WI38 (cell line): ENCODE measurements at regions not wholly inside any gene's neighbourhood (a gene's known extent, or its start where the extent isn't known, plus 50 kb on each side); places are given as distances from the start of the nearest gene placed in this dataset.

Source experiments
- H3K4me3 ChIP-seq: 2 replicates; pipeline ENCODE4 v1.5.1; 2011; ENCODE audit warnings: low read depth, mild to moderate bottlenecking, control low read depth, low read length
- TF ChIP-seq, protein P1 (sequence below): IDR thresholded peaks from 2 replicates; pipeline ENCODE4 v1.5.1; 2012; ENCODE audit warnings: low read depth, mild to moderate bottlenecking, control low read depth, low read length

DNA sequence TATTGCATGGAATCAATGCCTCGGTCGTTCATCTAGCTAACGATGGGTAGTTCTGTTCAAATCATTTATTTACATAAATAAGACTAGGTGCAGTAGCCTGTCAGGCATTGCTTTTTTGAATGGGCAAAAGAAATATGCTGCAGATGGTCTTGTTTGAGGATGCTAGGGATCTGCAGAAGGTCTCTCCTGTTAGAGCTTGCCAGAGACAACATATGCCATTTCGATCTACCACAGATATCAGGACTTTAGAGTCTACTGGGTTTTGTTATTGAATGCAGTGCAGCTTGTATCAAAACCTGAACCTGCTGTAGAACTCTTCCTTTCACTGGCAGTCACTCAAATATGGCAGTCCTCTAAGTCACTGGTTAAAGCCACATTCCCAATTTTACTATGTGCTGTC, 381.1 kb upstream of the CDH10 start:
- TF ChIP-seq, protein P1, sequence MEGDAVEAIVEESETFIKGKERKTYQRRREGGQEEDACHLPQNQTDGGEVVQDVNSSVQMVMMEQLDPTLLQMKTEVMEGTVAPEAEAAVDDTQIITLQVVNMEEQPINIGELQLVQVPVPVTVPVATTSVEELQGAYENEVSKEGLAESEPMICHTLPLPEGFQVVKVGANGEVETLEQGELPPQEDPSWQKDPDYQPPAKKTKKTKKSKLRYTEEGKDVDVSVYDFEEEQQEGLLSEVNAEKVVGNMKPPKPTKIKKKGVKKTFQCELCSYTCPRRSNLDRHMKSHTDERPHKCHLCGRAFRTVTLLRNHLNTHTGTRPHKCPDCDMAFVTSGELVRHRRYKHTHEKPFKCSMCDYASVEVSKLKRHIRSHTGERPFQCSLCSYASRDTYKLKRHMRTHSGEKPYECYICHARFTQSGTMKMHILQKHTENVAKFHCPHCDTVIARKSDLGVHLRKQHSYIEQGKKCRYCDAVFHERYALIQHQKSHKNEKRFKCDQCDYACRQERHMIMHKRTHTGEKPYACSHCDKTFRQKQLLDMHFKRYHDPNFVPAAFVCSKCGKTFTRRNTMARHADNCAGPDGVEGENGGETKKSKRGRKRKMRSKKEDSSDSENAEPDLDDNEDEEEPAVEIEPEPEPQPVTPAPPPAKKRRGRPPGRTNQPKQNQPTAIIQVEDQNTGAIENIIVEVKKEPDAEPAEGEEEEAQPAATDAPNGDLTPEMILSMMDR = no peak

DNA sequence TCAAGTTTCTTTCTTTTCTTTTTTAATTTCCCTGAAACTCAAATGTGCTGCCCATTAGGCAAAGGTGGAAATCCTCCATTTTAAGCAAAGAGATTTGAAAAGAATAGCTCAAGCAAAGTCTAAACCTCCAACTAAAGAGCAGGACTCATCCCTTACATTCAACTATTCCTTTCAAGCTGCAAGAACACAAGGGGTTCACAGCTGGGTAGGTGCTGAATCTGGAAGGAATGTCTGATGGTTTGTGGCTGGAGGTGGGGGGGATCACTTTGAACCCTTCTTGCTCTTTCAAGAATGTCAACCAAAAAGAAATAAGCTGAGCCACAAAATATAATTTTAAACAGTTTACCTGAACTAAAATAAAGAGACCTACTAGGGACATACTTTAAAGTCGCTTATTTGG, 375.7 kb upstream of the CDH10 start:
- H3K4me3 ChIP-seq = no peak overlapping the region
- TF ChIP-seq, protein P1 = no peak

More for the DNA sequence above, 381.1 kb upstream of the CDH10 start:
- no peak overlapping the region for H3K4me3 ChIP-seq

DNA sequence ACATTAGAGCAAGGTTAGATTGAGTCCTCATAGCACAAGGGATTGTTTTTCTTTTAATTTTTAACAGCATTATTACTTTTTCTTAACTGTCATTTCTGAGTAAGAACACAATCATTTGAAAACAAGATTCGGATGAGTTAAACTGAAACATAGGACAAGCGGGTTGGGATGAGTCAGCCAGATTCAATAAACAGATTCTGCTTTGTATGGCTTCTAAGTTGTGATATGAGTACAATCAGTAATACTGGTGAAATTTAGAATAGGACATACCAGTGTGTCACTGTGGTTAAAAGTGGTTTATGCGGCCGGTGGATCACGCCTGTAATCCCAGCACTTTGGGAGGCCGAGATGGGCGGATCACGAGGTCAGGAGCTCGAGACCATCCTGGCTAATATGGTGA, 364.3 kb upstream of the CDH10 start:
- TF ChIP-seq, protein P1 = no peak
- no peak overlapping the region for H3K4me3 ChIP-seq

DNA sequence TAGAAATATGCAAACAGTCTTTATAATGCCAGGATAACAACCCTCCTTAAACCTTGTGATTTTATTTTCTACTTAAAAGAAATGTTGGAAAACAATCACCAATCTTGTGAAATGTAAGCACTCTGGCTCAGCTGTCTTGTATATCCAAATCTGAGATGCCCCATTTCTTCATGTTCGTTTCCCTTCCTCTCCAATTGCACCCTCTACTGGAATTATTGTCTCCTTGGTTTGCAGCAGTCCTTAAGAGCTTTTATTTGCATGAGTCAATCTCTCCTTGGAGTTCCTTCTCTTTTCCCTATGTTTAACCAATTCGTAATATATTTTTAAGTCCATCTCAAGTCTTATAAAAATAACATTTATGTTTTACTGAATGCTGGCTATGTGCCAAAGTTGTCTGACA, 362.0 kb upstream of the CDH10 start:
- TF ChIP-seq, protein P1 = no peak
- H3K4me3 ChIP-seq = no peak overlapping the region

DNA sequence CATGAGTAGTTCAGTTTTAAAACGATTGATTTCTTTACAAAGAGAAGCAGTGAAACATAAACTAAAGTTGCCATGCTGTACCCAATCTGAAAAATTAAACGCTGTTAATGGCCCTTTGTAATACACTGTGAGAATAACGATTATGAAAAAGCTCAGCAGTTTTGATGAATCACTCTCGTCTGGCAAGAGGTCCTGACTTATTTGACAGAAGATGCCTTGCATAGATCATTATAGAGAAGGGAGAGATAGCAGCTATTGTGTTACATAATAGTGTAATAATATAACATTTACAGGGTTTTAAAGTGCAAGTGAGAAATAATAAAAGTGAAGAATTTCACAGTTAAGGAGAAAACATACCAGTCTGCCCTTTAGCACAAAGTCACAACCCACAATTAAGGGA, 361.5 kb upstream of the CDH10 start:
- TF ChIP-seq, protein P1 = no peak

DNA sequence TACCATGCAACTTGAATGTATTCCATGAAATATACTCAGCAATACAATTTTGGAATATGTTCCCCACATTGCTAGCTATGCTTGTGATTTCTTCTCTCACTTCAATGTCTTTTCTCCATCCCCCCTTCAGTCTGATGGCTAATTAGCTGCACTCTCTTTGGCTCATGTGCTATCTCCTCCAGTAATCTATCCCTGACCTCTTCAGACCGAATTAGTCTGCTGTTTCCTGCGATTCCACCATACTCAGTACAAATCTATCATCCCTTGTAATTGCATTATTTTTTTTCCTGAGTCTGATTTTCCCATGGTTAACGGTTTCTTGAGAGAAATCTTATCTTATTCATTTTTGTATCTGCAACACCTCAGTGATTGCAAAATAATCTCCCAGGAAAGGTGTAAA, 360.7 kb upstream of the CDH10 start:
- H3K4me3 ChIP-seq = no peak overlapping the region
- TF ChIP-seq, protein P1 = no peak

More for the DNA sequence above, 361.5 kb upstream of the CDH10 start:
- no peak overlapping the region for H3K4me3 ChIP-seq

DNA sequence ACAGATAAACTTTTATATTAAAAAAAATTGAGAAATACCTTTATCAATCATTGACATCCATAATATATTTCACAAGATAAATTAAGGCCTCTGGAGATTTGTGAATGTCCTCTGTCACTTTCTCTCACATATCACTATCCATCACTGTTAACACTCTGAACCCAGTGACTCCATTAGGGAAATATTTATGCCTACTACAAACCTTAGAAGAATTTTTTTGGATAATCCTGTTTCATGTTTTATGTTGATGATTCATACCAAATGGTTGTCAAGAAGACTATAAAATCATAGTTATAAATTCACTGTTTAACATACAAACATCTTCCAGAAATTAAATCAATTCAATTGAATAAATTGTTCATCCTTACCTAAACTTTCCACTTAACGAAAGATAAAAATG, 357.6 kb upstream of the CDH10 start:
- TF ChIP-seq, protein P1 = no peak
- no peak overlapping the region for H3K4me3 ChIP-seq
